Keratinocyte (primary cell): ENCODE measurements at regions not wholly inside any gene's neighbourhood (a gene's known extent, or its start where the extent isn't known, plus 50 kb on each side); places are given as distances from the start of the nearest gene placed in this dataset.

ENCODE experiments used
- DNase-seq: peaks from one replicate; pipeline ENCODE4 v3.0.0-alpha.2; 2011; ENCODE audit warnings: low read depth, missing footprints, low spot score
- FAIRE-seq: peaks from 2 replicates; lab custom pipeline; 2011; peaks lifted over from hg19 to GRCh38; lab: Jason Lieb, UNC
- H2AFZ ChIP-seq: 2 replicates; pipeline ENCODE4 v1.6.0; 2012; ENCODE audit warnings: low read length, control low read depth, inconsistent platforms; ENCODE audit not compliant: control insufficient read depth
- H3K27ac ChIP-seq: 2 replicates; pipeline ENCODE4 v1.5.1; 2011; ENCODE audit warnings: low read length; ENCODE audit not compliant: control insufficient read depth, insufficient read depth
- H3K27me3 ChIP-seq: 3 replicates; pipeline ENCODE4 v1.6.0; 2011; ENCODE audit warnings: low read length; ENCODE audit not compliant: control insufficient read depth, insufficient read depth; ENCODE audit errors: extremely low read depth
- H3K36me3 ChIP-seq, 2 experiments: 2 replicates in 1 of 2; 3 replicates in 1 of 2; pipeline ENCODE4 v1.5.1; 2011; ENCODE audit warnings: low read length in 2 of 2, mild to moderate bottlenecking in 1 of 2; ENCODE audit not compliant: control insufficient read depth in 2 of 2, insufficient read depth in 2 of 2; ENCODE audit errors: extremely low read depth in 1 of 2
- H3K4me1 ChIP-seq: 3 replicates; pipeline ENCODE4 v1.5.1; 2011; ENCODE audit warnings: low read length; ENCODE audit not compliant: control insufficient read depth, insufficient read depth; ENCODE audit errors: extremely low read depth
- H3K4me2 ChIP-seq: 3 replicates; pipeline ENCODE4 v1.6.0; 2011; ENCODE audit warnings: low read depth, low read length; ENCODE audit not compliant: control insufficient read depth, insufficient read depth; ENCODE audit errors: extremely low read depth
- H3K4me3 ChIP-seq, 3 experiments: fragments of 200-600 bp in 1 of 3; sonication (generic) in 1 of 3; 2 replicates in 2 of 3; 3 replicates in 1 of 3; pipeline ENCODE4 v1.5.1; 2011 to 2016; ENCODE audit warnings: low read length in 3 of 3, mild to moderate bottlenecking in 3 of 3, control low read depth in 2 of 3, inconsistent platforms in 1 of 3, low read depth in 1 of 3, mixed read lengths in 1 of 3, mixed run types in 1 of 3, moderate library complexity in 1 of 3; ENCODE audit not compliant: control insufficient read depth in 2 of 3, insufficient read depth in 2 of 3; ENCODE audit errors: extremely low read depth in 1 of 3
- H3K79me2 ChIP-seq: 2 replicates; pipeline ENCODE4 v1.6.0; 2012; ENCODE audit warnings: low read length; ENCODE audit not compliant: control insufficient read depth, insufficient read depth
- H3K9ac ChIP-seq: 3 replicates; pipeline ENCODE4 v1.6.0; 2011; ENCODE audit warnings: low read length; ENCODE audit not compliant: control insufficient read depth, insufficient read depth; ENCODE audit errors: extremely low read depth
- H3K9me1 ChIP-seq: 3 replicates; pipeline ENCODE4 v1.6.0; 2011; ENCODE audit warnings: low read length; ENCODE audit not compliant: control insufficient read depth, insufficient read depth; ENCODE audit errors: extremely low read depth
- H3K9me3 ChIP-seq: 2 replicates; pipeline ENCODE4 v1.5.1; 2012; ENCODE audit warnings: low read depth, low read length; ENCODE audit not compliant: control insufficient read depth
- H4K20me1 ChIP-seq: 3 replicates; pipeline ENCODE4 v1.6.0; 2011; ENCODE audit warnings: low read length; ENCODE audit not compliant: control insufficient read depth, insufficient read depth; ENCODE audit errors: extremely low read depth
- EZH2 ChIP-seq: IDR thresholded peaks from one replicate; pipeline ENCODE4 v1.6.1; 2012; ENCODE audit warnings: inconsistent platforms, mild to moderate bottlenecking, low read length, moderate library complexity
- dilution Hi-C: fragments of 300-500 bp; cut with MboI; formaldehyde crosslinking; loops from one replicate; pipeline ENCODE4 v1.7.0; 2020; ENCODE audit warnings: low sequenced_read_pairs; ENCODE audit not compliant: extremely low pct_ligation_motif_present
- TF ChIP-seq, protein P1 (sequence below), 3 experiments: IDR thresholded peaks in 1 of 3; conservative IDR thresholded peaks in 1 of 3; optimal IDR thresholded peaks in 1 of 3; 2 replicates in 2 of 3; 3 replicates in 1 of 3; pipeline versions ENCODE3 to v1.5.1; 2011; ENCODE audit warnings: low read length in 3 of 3, mild to moderate bottlenecking in 3 of 3, moderate library complexity in 2 of 3, control low read depth in 1 of 3, inconsistent platforms in 1 of 3; ENCODE audit not compliant: insufficient read depth in 2 of 3; ENCODE audit errors: extremely low read depth in 1 of 3

DNA sequence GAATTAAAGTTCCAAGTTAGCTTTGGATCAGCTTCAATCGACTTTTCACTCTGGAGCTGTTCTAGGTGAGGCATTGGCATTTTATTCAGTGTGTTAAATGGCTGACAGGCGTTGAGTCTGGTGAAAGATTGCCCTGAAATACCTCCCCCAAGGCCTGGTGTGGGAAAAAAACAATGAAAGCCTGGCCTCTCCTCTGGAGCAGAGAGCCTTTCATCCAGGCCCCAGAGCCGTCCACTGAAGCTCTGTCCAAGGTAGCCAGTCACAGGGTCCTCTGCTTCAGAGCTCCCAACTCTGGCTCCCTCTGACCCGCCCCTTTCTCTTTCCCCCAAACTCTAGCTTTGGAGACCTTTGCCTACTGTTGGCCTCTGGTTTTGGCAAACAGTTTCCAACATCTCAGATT lies 123.6 kb upstream of the CRHR1 start:
- no peaks in the 10 kb centered on the region for H3K9me3 ChIP-seq
- H3K36me3 ChIP-seq = no peaks in the 10 kb centered on the region
- no peak overlapping the region for H2AFZ ChIP-seq
- H3K4me3 ChIP-seq = no peak overlapping the region
- H3K9ac ChIP-seq = no peak overlapping the region
- H3K27me3 ChIP-seq = peaks cover 5% of the 10 kb centered on the region
- no peak for DNase-seq
- H3K79me2 ChIP-seq = no peaks in the 10 kb centered on the region
- FAIRE-seq = no peak
- H4K20me1 ChIP-seq = no peaks in the 10 kb centered on the region
- no peaks in the 10 kb centered on the region for H3K9me1 ChIP-seq
- dilution Hi-C loops = no loop called here
- H3K4me1 ChIP-seq = no peaks in the 10 kb centered on the region
- H3K27ac ChIP-seq = no peak overlapping the region
- H3K4me2 ChIP-seq = no peak overlapping the region
- TF ChIP-seq EZH2 = no peak

DNA sequence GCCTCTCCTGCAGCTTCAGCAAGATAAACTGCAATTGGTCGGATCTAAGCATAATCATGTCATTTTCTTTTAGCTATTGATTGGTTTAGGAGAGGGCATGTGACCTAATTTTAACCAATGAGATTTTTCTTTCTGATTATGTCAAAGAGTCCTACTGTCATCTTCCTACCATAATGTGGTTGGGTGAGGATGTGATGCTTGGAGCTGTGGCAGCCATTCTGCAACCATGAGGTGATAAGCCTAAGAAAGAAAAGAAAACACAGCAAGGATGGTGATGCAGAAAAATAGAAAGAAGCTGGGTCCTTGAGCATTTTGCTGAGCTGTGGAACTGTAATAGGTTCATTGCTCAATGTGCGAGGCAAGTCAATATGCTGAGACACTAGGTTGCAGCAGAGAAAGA lies 121.7 kb upstream of the CRHR1 start:
- Histone ChIP-seq H3K9me1 (no peaks in the 10 kb centered on the region), H3K36me3 (no peaks in the 10 kb centered on the region), H3K4me2 (no peak overlapping the region), H3K79me2 (no peaks in the 10 kb centered on the region), H2AFZ (no peak overlapping the region), H3K9me3 (no peaks in the 10 kb centered on the region), H3K4me1 (no peaks in the 10 kb centered on the region), H3K9ac (no peak overlapping the region), H3K4me3 (no peak overlapping the region), H3K27ac (no peak overlapping the region), H4K20me1 (no peaks in the 10 kb centered on the region), H3K27me3 (peaks cover 5% of the 10 kb centered on the region)
- no peak for DNase-seq
- no peak for FAIRE-seq
- dilution Hi-C loops = no loop called here
- no peak for TF ChIP-seq EZH2
- TF ChIP-seq, protein P1, sequence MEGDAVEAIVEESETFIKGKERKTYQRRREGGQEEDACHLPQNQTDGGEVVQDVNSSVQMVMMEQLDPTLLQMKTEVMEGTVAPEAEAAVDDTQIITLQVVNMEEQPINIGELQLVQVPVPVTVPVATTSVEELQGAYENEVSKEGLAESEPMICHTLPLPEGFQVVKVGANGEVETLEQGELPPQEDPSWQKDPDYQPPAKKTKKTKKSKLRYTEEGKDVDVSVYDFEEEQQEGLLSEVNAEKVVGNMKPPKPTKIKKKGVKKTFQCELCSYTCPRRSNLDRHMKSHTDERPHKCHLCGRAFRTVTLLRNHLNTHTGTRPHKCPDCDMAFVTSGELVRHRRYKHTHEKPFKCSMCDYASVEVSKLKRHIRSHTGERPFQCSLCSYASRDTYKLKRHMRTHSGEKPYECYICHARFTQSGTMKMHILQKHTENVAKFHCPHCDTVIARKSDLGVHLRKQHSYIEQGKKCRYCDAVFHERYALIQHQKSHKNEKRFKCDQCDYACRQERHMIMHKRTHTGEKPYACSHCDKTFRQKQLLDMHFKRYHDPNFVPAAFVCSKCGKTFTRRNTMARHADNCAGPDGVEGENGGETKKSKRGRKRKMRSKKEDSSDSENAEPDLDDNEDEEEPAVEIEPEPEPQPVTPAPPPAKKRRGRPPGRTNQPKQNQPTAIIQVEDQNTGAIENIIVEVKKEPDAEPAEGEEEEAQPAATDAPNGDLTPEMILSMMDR (optimal IDR thresholded peaks at IDR 0.05 in 1 of 3, IDR thresholded peaks at IDR 0.05 in 1 of 3, conservative IDR thresholded peaks at IDR 0.05 in 1 of 3; ENCODE audit: extremely low read depth in 1 of 3, insufficient read depth in 2 of 3, low read length in 3 of 3) = no peak

DNA sequence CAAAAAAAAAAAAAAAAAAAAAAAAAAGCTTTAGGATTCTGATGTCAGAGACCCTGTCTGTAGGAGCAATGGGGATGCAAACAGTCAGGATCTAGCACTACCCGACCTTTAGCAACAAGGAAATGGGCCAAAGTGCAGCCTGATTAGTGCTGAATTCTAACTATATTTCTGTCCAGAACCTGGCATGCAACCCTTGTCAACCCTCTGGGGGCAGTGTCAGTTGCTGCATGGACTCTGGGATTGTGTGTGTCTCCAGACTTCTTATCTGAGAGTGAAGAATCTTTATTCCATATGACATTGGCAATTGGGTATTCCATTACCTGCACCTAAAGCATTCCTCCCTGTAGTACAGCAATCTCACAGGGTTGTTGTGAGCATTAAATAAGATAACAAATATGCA lies 120.3 kb upstream of the CRHR1 start:
- Histone ChIP-seq H3K4me3 (no peak overlapping the region), H3K9me3 (no peaks in the 10 kb centered on the region), H2AFZ (no peak overlapping the region), H3K4me1 (no peaks in the 10 kb centered on the region), H3K27ac (no peak overlapping the region), H3K9ac (no peak overlapping the region), H3K27me3 (peaks cover 5% of the 10 kb centered on the region), H4K20me1 (no peaks in the 10 kb centered on the region), H3K36me3 (no peaks in the 10 kb centered on the region), H3K9me1 (no peaks in the 10 kb centered on the region), H3K79me2 (no peaks in the 10 kb centered on the region), H3K4me2 (no peak overlapping the region)
- dilution Hi-C loops = no loop called here
- no peak for TF ChIP-seq EZH2
- TF ChIP-seq, protein P1 (optimal IDR thresholded peaks at IDR 0.05 in 1 of 3, IDR thresholded peaks at IDR 0.05 in 1 of 3, conservative IDR thresholded peaks at IDR 0.05 in 1 of 3; ENCODE audit: extremely low read depth in 1 of 3, insufficient read depth in 2 of 3, low read length in 3 of 3) = no peak
- no peak for FAIRE-seq
- no peak for DNase-seq
